HG03280 (cell line): ENCODE measurements at regions not wholly inside any gene's neighbourhood (a gene's known extent, or its start where the extent isn't known, plus 50 kb on each side); places are given as distances from the start of the nearest gene placed in this dataset.
"Not testable (repeated sequence)": the region's sequence is repeated elsewhere in the genome, so short reads cannot be mapped to it uniquely, and the experiment has no call there.

Experiments
- ATAC-seq: cut with Tn5 transposase; IDR thresholded peaks from one replicate; pipeline ENCODE4 v1.9.1; 2021; ENCODE audit warnings: mild to moderate bottlenecking, moderate library complexity; ENCODE audit not compliant: unreplicated experiment

- ATAC-seq, result no peak
These were observed 673.3 kb upstream of the LRRN3 start for GRCh38 chr7:110417611-110418010.

DNA sequence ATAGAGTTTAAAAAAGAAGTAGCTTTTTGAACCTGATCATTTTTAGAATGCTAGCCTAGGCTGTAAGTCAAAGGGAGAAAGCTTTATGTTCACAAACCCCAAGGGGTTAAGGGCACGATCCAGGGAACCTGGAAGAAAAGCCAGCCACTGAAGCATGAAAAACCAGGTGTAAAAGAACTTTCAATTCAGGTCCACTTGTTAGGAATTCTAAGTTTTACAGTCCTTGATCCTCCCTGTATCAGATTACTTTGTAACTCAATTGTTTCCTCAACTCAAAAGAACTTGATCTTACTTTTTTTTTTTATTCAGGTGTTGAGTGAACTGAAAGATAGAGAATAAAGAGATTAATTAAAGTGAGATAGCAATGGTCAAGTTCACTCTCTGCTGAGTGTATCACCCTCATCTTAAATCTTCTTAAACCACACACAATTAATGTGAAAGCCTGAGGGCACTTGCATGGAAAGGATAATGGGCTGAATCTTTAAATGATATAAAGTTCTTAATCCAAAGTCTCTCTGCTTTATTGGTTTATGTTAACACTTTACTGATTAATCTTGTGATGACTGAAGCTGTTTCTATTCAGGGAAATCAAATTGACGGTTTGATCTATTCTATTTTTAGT, 672.2 kb upstream of the LRRN3 start:
- ATAC-seq, result no peak

DNA sequence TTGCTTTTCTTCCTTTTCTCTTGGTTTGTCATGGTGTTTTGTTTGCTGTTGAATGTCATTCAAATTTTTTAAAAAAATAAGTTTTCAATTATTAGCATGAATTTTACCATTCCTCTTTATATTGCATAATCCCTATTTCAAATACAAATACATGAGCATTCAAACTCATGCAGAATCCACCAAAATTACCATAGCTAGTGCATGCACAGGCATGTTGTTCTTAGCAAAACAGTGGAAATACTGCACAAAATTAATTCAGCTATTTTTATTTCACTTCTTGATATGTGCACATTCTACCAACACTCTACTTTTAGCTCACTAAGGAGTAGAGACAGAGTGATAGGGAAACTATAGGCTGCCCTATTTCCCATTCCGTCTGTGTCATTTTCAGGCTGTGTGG, 670.1 kb upstream of the LRRN3 start:
- ATAC-seq, result no peak

- ATAC-seq, result no peak
These were observed 669.3 kb upstream of the LRRN3 start for GRCh38 chr7:110421490-110422241.

- ATAC-seq, result no peak
These were observed 658.8 kb upstream of the LRRN3 start for GRCh38 chr7:110432061-110432553.

DNA sequence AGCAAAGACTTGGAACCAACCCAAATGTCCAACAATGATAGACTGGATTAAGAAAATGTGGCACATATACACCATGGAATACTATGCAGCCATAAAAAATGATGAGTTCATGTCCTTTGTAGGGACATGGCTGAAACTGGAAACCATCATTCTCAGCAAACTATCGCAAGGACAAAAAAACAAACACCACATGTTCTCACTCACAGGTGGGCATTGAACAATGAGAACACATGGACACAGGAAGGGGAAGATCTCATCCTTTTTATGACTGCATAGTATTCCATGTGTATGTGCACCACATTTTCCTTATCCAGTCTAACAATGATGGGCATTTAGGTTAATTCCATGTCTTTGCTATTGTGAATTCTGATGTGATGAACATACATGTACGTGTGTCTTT, 652.0 kb upstream of the LRRN3 start:
- not testable (repeated sequence) for ATAC-seq

DNA sequence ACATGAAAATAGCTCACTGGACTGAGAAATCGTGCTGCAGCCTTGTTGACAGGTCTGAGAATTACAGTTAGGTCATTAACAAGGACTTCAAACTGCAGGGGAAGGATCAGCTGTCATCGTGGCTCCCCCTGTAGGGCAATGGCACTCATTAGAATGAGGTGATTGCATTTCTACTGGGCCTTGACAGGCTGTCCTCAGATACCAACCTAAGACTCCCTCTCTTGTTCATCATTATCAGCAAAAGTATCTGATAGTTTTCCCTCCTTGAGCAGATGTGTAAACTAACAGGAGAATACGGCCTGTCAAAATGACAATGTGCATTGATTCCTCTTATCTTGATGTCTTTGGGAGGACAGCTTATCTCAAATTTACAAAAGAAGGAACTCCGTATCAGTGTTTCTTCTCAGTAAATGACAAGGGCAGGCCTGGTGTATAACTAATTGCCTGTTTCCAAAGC, 648.5 kb upstream of the LRRN3 start:
- peak; percentile 82 for ATAC-seq

DNA sequence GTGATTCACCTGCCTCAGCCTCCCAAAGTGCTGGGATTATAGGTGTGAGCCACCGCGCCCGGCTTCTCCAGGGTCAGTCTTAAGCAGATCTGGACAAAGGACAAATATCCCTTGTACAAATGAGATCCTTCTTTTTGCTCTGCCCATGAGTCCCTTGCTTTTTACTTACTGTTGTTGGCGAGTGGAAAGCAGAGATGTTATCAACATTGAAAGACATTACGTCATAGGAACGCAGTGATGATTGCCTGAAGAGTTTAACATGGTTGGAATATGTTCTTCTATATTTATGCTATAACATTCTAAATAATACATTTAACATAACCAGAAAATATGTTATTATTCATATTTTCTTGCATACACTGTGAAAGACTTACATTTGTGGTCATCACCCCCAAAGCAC, 644.3 kb upstream of the LRRN3 start:
- no peak for ATAC-seq

DNA sequence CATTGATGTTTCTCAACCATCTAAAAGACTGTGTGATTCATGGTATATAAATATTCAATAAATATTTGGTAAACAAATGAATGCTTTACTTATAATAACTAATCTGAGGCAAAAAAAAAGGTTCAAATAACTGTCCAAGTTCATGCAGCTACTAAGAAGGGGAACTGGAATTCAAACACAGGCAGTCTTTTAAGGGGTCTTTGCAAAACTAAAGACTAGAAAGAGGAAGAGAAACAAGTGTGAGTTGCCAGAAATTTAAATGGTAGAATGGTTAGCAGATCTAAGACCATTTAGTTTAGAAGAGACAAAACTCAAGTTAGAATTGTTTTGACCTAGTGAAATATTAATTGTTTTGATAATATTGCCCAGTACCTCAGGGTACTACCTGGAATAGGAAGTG, 642.0 kb upstream of the LRRN3 start:
- ATAC-seq, result no peak

GRCh38 chr7:110454713-110455112, 636.2 kb upstream of the LRRN3 start:
- no peak for ATAC-seq

GRCh38 chr7:110461621-110462020, 629.3 kb upstream of the LRRN3 start:
- no peak for ATAC-seq

DNA sequence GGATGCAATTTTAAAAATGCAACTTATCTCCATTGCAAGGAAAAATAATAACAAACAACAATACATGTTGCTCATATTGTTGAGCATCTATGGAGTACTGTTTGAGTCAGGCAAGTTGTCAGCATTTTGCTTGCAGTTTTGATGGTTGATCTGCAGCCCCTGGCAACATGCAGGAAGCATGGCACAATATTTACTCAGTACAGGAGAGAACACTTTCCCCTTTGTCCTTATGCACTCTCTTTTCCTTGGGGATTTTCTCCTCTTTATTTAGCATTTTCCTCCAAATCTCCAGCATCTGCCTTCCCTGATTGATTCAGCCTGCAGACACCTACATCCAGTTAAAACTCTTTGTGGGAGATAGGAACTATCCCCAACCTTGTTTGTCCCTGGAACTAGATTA, 620.5 kb upstream of the LRRN3 start:
- ATAC-seq, result no peak

GRCh38 chr7:110472419-110472818, 618.5 kb upstream of the LRRN3 start:
- ATAC-seq, result not testable (repeated sequence)

DNA sequence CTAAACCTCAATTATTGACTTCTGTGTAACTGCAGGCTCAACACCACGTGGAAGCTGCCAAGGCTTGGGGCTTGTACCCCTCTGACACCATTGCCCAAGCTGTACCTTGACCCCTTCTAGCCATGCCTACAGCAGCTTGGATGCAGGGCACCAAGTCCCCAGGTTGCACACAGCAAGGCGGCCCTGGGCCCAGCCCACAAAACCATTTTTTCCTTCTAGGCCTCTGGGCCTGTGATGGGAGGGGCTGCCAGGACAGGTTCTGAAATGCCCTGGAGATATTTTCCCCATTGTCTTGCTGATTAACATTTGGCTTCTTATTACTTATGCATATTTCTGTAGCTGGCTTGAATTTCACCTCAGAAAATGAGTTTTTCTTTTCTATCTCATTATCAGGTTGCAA, 610.0 kb upstream of the LRRN3 start:
- no peak for ATAC-seq

DNA sequence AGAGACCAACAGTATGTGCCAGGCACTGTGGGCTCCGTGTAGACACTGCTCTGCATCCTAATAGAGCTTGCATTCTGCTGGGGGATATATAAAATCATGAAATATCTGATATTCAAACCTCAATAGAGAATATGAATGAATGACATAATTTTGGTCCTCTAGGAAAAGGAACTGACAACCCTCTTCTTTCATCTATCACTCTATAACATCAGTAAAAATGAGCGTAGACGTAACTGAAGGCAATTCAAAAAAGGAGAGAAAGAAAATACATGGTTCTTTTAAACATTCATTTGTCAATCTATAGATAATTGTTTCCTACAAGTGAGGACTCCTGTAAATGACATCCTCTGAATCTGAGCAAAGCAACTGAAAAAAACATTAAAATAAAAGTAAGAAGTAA, 607.4 kb upstream of the LRRN3 start:
- ATAC-seq, result no peak

DNA sequence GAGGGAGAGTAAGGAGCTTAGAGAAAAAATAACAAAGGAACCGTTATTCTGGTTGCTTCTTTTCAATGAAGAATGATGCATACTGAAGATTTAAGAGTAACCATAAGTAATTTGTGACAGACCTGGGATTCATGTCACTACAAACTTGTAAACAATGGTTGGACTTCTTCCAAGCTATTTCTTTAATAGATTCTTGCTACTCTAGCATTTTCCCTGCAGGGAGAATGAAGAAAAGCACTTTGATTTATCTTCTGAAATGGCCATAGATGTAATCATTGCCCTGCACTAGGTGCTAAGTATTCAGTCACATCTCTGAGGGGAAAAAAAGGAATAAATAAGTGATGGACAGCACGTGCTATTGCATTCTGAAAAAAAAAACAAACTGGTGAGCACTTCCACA, 606.6 kb upstream of the LRRN3 start:
- ATAC-seq, result no peak

DNA sequence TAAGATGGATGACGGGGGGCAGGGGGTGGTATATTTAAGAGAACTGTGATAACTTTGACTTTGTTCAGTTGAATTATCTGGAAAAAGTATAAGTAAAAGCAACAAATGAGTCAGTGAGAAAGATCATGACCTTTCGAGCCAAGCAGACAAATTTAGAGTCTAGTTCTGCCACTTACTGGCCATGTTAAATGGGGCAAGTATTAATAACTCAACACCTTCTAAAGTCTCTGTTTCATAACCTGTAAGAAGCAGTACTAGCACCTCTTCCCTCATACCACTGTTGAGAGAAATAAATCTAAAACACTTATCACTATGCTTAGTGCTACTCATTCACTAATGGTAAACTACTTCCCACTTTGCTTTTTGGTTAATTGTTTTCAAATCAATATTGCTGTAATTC, 604.4 kb upstream of the LRRN3 start:
- no peak for ATAC-seq

DNA sequence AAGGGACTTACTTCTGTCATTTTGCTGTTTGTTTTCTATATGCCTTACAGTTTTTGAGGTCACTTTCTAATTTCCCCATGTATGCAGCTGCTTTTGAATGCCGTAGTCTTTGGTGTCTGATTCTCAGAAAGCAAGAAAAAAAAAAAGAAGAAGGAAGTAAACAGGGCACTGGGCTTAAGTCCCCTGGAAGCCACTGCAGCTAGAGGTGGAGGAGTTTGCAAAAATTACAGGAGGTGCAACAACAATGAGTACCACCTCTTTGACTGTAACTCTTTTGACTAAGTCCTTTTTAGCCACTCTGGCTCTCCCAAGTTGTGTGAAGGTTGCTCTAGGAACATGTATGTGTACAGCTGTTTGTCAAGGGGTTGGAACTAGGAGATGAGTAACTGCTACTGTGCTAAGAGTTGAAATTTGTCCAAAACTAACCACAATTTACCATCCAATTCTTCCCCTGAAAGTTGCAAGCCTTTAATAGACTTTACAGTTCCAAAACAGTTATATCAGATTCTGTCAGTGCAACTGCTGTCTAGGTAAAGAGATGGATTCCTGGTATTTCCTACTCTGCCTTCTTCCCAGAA, 588.0 kb upstream of the LRRN3 start:
- ATAC-seq, result no peak

GRCh38 chr7:110507369-110507768, 583.6 kb upstream of the LRRN3 start:
- ATAC-seq, result no peak

- no peak for ATAC-seq
These were observed 583.1 kb upstream of the LRRN3 start for GRCh38 chr7:110507832-110508231.

GRCh38 chr7:110514975-110515551, 575.9 kb upstream of the LRRN3 start:
- not testable (repeated sequence) for ATAC-seq

- no peak for ATAC-seq
These were observed 571.1 kb upstream of the LRRN3 start for GRCh38 chr7:110519851-110520250.
